WERI-Rb-1 (cell line): ENCODE measurements at regions not wholly inside any gene's neighbourhood (a gene's known extent, or its start where the extent isn't known, plus 50 kb on each side); places are given as distances from the start of the nearest gene placed in this dataset.

Experiments
- DNase-seq: peaks from one replicate; pipeline ENCODE4 v3.0.0-alpha.2; 2020
- H3K27ac ChIP-seq: fragments of 250-450 bp; sonication (Bioruptor Pico); 2 replicates; pipeline ENCODE4 v1.5.1; 2020; ENCODE audit warnings: mild to moderate bottlenecking, moderate library complexity
- H3K27me3 ChIP-seq: fragments of 250-450 bp; sonication (Bioruptor Pico); 2 replicates; pipeline ENCODE4 v1.5.1; 2021; ENCODE audit warnings: mild to moderate bottlenecking, low read depth, moderate library complexity; ENCODE audit not compliant: insufficient read depth, severe bottlenecking
- H3K36me3 ChIP-seq: fragments of 250-450 bp; sonication (Bioruptor Pico); 2 replicates; pipeline ENCODE4 v1.5.1; 2020; ENCODE audit warnings: mild to moderate bottlenecking, moderate library complexity
- H3K4me3 ChIP-seq: 2 replicates; pipeline ENCODE4 v1.5.1; 2011; ENCODE audit warnings: low read depth, mild to moderate bottlenecking, control low read depth, low read length
- H3K9me3 ChIP-seq: fragments of 250-450 bp; sonication (Bioruptor Pico); 2 replicates; pipeline ENCODE4 v1.5.1; 2021; ENCODE audit warnings: mild to moderate bottlenecking, moderate library complexity; ENCODE audit not compliant: severe bottlenecking
- CTCF ChIP-seq: IDR thresholded peaks from 2 replicates; pipeline ENCODE4 v1.5.1; 2011; ENCODE audit warnings: low read depth, mild to moderate bottlenecking, control low read depth, inconsistent platforms, low read length

GRCh38 chr19:31089681-31090080 is 259.6 kb downstream of the TSHZ3 start:
- Histone ChIP-seq H3K27me3 (no peaks in the 10 kb centered on the region), H3K36me3 (no peaks in the 10 kb centered on the region), H3K9me3 (no peaks in the 10 kb centered on the region), H3K4me3 (no peak overlapping the region), H3K27ac (no peak overlapping the region)
- TF ChIP-seq CTCF, result no peak
- no peak for DNase-seq

GRCh38 chr19:31085125-31085524 is 264.1 kb downstream of the TSHZ3 start:
- no peak overlapping the region for H3K27ac ChIP-seq
- no peak overlapping the region for H3K4me3 ChIP-seq
- H3K27me3 ChIP-seq, result no peaks in the 10 kb centered on the region
- no peak for DNase-seq
- H3K36me3 ChIP-seq, result no peaks in the 10 kb centered on the region
- H3K9me3 ChIP-seq, result peaks cover 4% of the 10 kb centered on the region
- no peak for TF ChIP-seq CTCF

- Histone ChIP-seq H3K9me3 (peaks cover 4% of the 10 kb centered on the region), H3K4me3 (no peak overlapping the region), H3K36me3 (no peaks in the 10 kb centered on the region), H3K27ac (no peak overlapping the region), H3K27me3 (no peaks in the 10 kb centered on the region)
- DNase-seq, result no peak
- no peak for TF ChIP-seq CTCF
Observed at GRCh38 chr19:31083105-31083504, 266.1 kb downstream of the TSHZ3 start.

GRCh38 chr19:31075146-31075655 is 274.0 kb downstream of the TSHZ3 start:
- H3K9me3 ChIP-seq, result no peaks in the 10 kb centered on the region
- H3K36me3 ChIP-seq, result no peaks in the 10 kb centered on the region
- DNase-seq, result no peak
- H3K27me3 ChIP-seq, result no peaks in the 10 kb centered on the region
- no peak for TF ChIP-seq CTCF
- H3K4me3 ChIP-seq, result no peak overlapping the region
- H3K27ac ChIP-seq, result no peak overlapping the region

GRCh38 chr19:31074199-31075125 is 274.8 kb downstream of the TSHZ3 start:
- no peaks in the 10 kb centered on the region for H3K36me3 ChIP-seq
- no peak for TF ChIP-seq CTCF
- H3K27ac ChIP-seq, result no peak overlapping the region
- H3K9me3 ChIP-seq, result no peaks in the 10 kb centered on the region
- no peak for DNase-seq
- no peak overlapping the region for H3K4me3 ChIP-seq
- no peaks in the 10 kb centered on the region for H3K27me3 ChIP-seq
